ENCODE measurements at regions not wholly inside any gene's neighbourhood (a gene's known extent, or its start where the extent isn't known, plus 50 kb on each side); places are given as distances from the start of the nearest gene placed in this dataset.

GRCh38 chr21:24636696-24637095 lies 970.6 kb downstream of the MRPL39 start:
- no peak overlapping the region for H3K4me3 ChIP-seq
- no peak for DNase-seq
- intact Hi-C loops (cut with micrococcal nuclease), result no loop called here
- H3K4me1 ChIP-seq, result no peaks in the 10 kb centered on the region
- H3K27me3 ChIP-seq (ENCODE audit: low read depth), result no peaks in the 10 kb centered on the region
- H3K36me3 ChIP-seq, result no peaks in the 10 kb centered on the region
- TF ChIP-seq, protein P1, sequence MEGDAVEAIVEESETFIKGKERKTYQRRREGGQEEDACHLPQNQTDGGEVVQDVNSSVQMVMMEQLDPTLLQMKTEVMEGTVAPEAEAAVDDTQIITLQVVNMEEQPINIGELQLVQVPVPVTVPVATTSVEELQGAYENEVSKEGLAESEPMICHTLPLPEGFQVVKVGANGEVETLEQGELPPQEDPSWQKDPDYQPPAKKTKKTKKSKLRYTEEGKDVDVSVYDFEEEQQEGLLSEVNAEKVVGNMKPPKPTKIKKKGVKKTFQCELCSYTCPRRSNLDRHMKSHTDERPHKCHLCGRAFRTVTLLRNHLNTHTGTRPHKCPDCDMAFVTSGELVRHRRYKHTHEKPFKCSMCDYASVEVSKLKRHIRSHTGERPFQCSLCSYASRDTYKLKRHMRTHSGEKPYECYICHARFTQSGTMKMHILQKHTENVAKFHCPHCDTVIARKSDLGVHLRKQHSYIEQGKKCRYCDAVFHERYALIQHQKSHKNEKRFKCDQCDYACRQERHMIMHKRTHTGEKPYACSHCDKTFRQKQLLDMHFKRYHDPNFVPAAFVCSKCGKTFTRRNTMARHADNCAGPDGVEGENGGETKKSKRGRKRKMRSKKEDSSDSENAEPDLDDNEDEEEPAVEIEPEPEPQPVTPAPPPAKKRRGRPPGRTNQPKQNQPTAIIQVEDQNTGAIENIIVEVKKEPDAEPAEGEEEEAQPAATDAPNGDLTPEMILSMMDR (IDR thresholded peaks at IDR 0.05; ENCODE audit: borderline replicate concordance), result no peak
- no peaks in the 10 kb centered on the region for H3K9me3 ChIP-seq (replicated peaks)
- H3K27ac ChIP-seq (replicated peaks), result no peak overlapping the region

GRCh38 chr21:24634749-24635148 lies 972.5 kb downstream of the MRPL39 start:
- no peak overlapping the region for H3K4me3 ChIP-seq
- no peaks in the 10 kb centered on the region for H3K4me1 ChIP-seq
- H3K36me3 ChIP-seq, result no peaks in the 10 kb centered on the region
- TF ChIP-seq, protein P1 (IDR thresholded peaks at IDR 0.05; ENCODE audit: borderline replicate concordance), result no peak
- no peak overlapping the region for H3K27ac ChIP-seq (replicated peaks)
- DNase-seq, result no peak
- intact Hi-C loops (cut with micrococcal nuclease), result no loop called here
- H3K9me3 ChIP-seq (replicated peaks), result no peaks in the 10 kb centered on the region
- H3K27me3 ChIP-seq (ENCODE audit: low read depth), result no peaks in the 10 kb centered on the region

DNA sequence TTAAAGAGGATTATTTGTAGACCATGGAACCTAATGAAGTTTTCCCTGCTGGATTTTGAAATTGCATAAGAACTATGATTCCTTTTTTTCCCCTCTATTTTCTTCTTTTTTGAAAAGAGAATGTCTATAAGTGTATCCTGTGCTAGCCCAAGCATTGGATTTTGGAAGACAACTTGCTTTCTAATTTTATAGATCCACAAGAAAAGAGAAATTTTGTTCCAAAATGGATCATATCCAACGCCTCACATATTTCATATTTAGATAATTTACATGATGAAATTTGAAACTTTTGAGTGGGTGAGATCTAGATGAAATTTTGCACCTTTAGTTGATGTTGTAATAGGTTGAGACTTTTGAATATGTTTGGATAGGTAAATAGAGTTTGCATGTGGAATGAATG lies 978.7 kb downstream of the MRPL39 start:
- Histone ChIP-seq H3K27ac (replicated peaks) (no peak overlapping the region), H3K4me3 (no peak overlapping the region), H3K9me3 (replicated peaks) (no peaks in the 10 kb centered on the region), H3K36me3 (no peaks in the 10 kb centered on the region), H3K27me3 (ENCODE audit: low read depth) (no peaks in the 10 kb centered on the region), H3K4me1 (no peaks in the 10 kb centered on the region)
- intact Hi-C loops (cut with micrococcal nuclease), result no loop called here
- TF ChIP-seq, protein P1 (IDR thresholded peaks at IDR 0.05; ENCODE audit: borderline replicate concordance), result no peak
- no peak for DNase-seq

DNA sequence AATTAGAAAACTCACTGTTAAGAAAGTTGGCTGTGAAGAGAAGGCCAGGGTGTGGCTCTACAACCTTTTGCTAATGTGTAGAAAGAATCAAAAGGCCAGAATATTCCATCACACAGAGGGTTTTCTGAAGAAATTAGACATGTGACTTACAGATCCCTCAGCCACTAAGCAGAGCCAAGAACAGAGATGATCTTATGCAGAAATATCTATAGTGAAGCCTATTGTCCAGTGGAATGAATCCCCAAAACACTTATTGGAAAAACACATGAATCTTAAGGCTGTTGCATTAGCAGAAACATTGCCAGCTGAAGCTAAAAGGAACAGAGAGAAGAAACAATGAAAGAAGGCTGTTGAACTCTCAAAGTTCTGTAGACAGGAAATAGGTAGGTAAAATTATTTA lies 979.2 kb downstream of the MRPL39 start:
- Histone ChIP-seq H3K36me3 (no peaks in the 10 kb centered on the region), H3K9me3 (replicated peaks) (peaks cover 2% of the 10 kb centered on the region), H3K4me1 (no peaks in the 10 kb centered on the region), H3K27ac (replicated peaks) (no peak overlapping the region), H3K4me3 (no peak overlapping the region), H3K27me3 (ENCODE audit: low read depth) (no peaks in the 10 kb centered on the region)
- no peak for DNase-seq
- TF ChIP-seq, protein P1 (IDR thresholded peaks at IDR 0.05; ENCODE audit: borderline replicate concordance), result no peak
- intact Hi-C loops (cut with micrococcal nuclease), result no loop called here

GRCh38 chr21:24617819-24618218 lies 989.5 kb downstream of the MRPL39 start:
- Histone ChIP-seq H3K36me3 (no peaks in the 10 kb centered on the region), H3K27me3 (ENCODE audit: low read depth) (no peaks in the 10 kb centered on the region), H3K4me3 (no peak overlapping the region), H3K4me1 (no peaks in the 10 kb centered on the region), H3K9me3 (replicated peaks) (peaks cover 6% of the 10 kb centered on the region), H3K27ac (replicated peaks) (no peak overlapping the region)
- intact Hi-C loops (cut with micrococcal nuclease), result no loop called here
- TF ChIP-seq, protein P1 (IDR thresholded peaks at IDR 0.05; ENCODE audit: borderline replicate concordance), result no peak
- no peak for DNase-seq

GRCh38 chr21:24594082-24594481 lies 1013.2 kb downstream of the MRPL39 start:
- intact Hi-C loops (cut with micrococcal nuclease), result no loop called here

More at GRCh38 chr21:24594082-24594481, 1013.2 kb downstream of the MRPL39 start:
- Histone ChIP-seq H3K27me3 (ENCODE audit: low read depth) (no peaks in the 10 kb centered on the region), H3K9me3 (replicated peaks) (peaks cover 7% of the 10 kb centered on the region), H3K4me1 (no peaks in the 10 kb centered on the region), H3K36me3 (no peaks in the 10 kb centered on the region), H3K27ac (replicated peaks) (no peak overlapping the region), H3K4me3 (no peak overlapping the region)
- TF ChIP-seq, protein P1 (IDR thresholded peaks at IDR 0.05; ENCODE audit: borderline replicate concordance), result no peak
- no peak for DNase-seq

Data from left ventricle myocardium inferior (tissue), 1 donor.